ENCODE measurements at regions not wholly inside any gene's neighbourhood (a gene's known extent, or its start where the extent isn't known, plus 50 kb on each side); places are given as distances from the start of the nearest gene placed in this dataset.

GRCh38 chr3:153103406-153103945 lies 58.5 kb upstream of the RAP2B start:
- TF ChIP-seq CTCF (IDR thresholded peaks at IDR 0.05), result no peak
- TF ChIP-seq POLR2A (IDR thresholded peaks at IDR 0.05), result no peak
